Rectal smooth muscle tissue (tissue), 1 donor: ENCODE measurements at regions not wholly inside any gene's neighbourhood (a gene's known extent, or its start where the extent isn't known, plus 50 kb on each side); places are given as distances from the start of the nearest gene placed in this dataset.

Experiments
- H3K27ac ChIP-seq: one replicate; pipeline ENCODE4 v1.7.0; 2013; ENCODE audit warnings: low read depth, low read length, inconsistent platforms
- H3K27me3 ChIP-seq: one replicate; pipeline ENCODE4 v1.7.0; 2013; ENCODE audit warnings: low read length; ENCODE audit not compliant: control insufficient read depth, insufficient read depth
- H3K36me3 ChIP-seq: one replicate; pipeline ENCODE4 v1.7.0; 2013; ENCODE audit warnings: low read length; ENCODE audit not compliant: control insufficient read depth, insufficient read depth
- H3K4me1 ChIP-seq: one replicate; pipeline ENCODE4 v1.7.0; 2013; ENCODE audit warnings: low read length; ENCODE audit not compliant: control insufficient read depth, insufficient read depth
- H3K4me3 ChIP-seq: one replicate; pipeline ENCODE4 v1.7.0; 2013; ENCODE audit warnings: low read length
- H3K9ac ChIP-seq: one replicate; pipeline ENCODE4 v1.7.0; 2013; ENCODE audit warnings: low read length

DNA sequence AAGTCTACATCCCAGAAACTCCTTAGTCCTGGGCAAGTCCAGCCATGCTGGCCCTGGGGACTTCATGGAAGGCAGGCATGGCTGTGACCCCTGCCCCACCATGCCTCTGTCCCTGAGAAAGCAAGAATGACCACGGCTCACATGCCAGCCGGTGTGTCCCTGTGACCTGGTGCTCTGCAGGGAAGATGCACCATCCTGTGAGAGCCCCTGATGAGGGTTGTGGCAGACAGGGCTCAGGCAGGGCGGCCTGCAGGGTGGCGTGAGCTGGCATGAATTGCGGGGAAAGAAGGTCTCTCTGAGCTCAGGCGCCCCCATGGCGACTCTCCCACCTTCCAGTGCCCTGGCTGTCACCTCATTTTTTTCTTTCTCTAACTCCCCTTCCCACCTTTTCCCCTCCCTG is 260.3 kb downstream of the RBFOX3 start:
- Histone ChIP-seq H3K9ac (no peak overlapping the region), H3K4me3 (no peak overlapping the region), H3K36me3 (no peaks in the 10 kb centered on the region), H3K4me1 (no peaks in the 10 kb centered on the region), H3K27ac (no peak overlapping the region), H3K27me3 (no peaks in the 10 kb centered on the region)

DNA sequence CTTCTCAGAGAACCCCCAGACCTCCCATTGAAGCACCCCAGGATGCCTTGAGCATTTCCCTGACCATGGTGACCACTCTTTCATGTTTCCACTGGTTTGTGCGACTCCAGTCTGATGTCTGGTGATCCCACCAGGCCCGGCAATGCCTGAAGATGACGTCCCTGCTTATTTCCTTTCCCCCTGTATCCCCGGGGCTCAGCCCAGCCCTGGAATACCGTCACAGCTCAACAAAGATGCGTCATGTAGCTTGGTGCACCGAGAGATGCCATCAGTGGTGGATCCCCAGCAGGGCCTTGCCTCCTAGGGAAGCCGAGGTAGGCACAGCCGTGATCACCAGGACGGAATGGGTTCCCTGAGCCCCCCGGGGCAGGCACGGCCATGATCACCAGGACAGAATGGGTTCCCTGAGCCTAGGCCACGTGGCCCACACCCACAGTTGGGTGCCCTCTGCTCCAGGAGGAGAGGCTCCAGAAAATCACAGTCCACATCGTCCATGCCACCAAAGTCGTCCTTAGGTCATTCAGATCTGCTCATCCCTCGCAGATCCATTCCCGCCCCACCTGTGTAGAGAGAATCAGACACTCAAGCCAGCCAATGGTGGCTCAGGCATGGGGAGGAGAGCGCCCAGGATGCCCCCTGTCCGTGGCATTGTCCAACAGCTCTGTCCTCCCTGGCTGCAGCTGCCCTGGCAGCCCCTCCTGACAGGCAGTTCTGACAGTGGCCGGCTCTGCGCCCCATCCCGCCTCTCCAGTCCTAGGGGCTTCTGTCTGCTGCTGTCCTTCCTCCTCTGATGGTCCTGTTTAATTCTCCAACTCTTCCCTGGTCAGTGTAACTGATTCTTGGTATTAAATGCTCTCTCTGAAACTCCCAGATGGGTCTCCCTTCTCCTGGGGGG is 261.1 kb downstream of the RBFOX3 start:
- Histone ChIP-seq H3K27ac (no peak overlapping the region), H3K4me3 (no peak overlapping the region), H3K9ac (no peak overlapping the region), H3K4me1 (no peaks in the 10 kb centered on the region), H3K36me3 (no peaks in the 10 kb centered on the region), H3K27me3 (no peaks in the 10 kb centered on the region)

DNA sequence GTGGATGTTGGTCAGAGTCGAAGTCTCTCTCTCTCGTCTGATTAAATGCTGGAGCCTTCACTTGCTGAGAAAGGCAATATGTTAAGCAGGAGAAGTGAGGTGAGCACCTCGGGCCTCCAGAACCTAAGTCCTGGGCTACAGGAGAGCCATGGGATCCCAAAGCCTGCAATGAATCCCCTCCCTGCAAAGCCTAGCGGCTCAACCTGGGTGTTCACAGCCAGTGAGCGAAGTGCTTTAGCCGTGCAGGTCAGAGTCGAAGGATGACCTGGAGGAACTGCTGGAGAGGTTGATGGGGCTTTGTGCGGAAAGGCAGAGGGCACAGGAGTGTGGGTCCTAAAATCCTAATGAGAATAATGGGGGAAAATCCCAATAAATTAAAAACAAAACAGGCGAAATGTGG is 267.8 kb downstream of the ENGASE start:
- no peak overlapping the region for H3K9ac ChIP-seq
- H3K27me3 ChIP-seq, result no peaks in the 10 kb centered on the region
- H3K27ac ChIP-seq, result no peak overlapping the region
- no peak overlapping the region for H3K4me3 ChIP-seq
- H3K4me1 ChIP-seq, result peaks cover 3% of the 10 kb centered on the region
- H3K36me3 ChIP-seq, result no peaks in the 10 kb centered on the region

DNA sequence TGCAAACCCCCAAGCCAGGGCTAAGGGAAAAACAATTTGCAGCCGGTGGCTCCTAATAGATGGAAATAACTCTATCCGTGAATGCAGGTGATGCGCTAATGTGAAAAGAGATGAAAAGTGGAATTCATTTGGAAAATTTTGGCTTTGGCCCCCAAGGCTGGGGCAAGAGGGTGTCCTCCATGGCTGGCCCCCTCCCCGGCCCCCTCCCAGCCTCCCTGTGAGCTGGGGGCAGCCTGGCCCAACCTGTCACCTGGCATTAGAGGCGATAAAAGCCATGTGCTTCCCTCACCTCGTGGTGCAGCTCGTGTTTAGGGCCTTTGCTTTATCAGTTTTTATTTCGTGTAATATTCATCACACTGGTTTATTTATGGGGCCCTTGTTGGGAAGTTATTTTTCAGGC is 267.2 kb downstream of the ENGASE start:
- Histone ChIP-seq H3K4me1 (peaks cover 3% of the 10 kb centered on the region), H3K27ac (no peak overlapping the region), H3K36me3 (no peaks in the 10 kb centered on the region), H3K9ac (no peak overlapping the region), H3K4me3 (no peak overlapping the region), H3K27me3 (no peaks in the 10 kb centered on the region)

DNA sequence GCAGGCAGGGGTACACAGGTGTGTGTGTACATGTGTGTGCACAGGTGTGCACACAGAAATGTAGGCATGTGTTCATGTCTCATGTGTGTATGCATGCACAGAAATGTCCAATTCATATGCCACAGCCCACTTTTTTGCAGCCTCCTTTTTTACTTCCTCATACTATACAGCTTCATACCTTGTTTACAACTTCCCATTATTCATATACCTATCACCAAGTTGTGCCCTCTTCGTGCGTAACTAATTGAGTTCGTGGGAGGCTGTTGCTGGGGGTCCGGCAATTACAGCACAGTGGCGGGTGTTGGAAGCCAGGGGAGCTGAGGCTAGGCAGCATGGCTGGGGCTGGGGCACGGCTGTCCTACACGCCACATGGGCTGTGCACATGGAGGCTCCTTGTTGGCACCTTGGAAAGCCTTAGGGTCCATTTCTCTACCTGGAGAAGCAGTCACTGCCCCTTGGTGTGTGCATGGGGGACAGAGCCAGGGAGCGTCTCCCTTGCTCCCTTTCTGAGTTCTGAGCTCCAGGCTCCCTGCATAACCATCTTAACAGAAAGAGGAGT is 266.7 kb downstream of the ENGASE start:
- no peaks in the 10 kb centered on the region for H3K36me3 ChIP-seq
- no peak overlapping the region for H3K9ac ChIP-seq
- H3K27me3 ChIP-seq, result no peaks in the 10 kb centered on the region
- no peak overlapping the region for H3K4me3 ChIP-seq
- peaks cover 3% of the 10 kb centered on the region for H3K4me1 ChIP-seq
- H3K27ac ChIP-seq, result no peak overlapping the region

DNA sequence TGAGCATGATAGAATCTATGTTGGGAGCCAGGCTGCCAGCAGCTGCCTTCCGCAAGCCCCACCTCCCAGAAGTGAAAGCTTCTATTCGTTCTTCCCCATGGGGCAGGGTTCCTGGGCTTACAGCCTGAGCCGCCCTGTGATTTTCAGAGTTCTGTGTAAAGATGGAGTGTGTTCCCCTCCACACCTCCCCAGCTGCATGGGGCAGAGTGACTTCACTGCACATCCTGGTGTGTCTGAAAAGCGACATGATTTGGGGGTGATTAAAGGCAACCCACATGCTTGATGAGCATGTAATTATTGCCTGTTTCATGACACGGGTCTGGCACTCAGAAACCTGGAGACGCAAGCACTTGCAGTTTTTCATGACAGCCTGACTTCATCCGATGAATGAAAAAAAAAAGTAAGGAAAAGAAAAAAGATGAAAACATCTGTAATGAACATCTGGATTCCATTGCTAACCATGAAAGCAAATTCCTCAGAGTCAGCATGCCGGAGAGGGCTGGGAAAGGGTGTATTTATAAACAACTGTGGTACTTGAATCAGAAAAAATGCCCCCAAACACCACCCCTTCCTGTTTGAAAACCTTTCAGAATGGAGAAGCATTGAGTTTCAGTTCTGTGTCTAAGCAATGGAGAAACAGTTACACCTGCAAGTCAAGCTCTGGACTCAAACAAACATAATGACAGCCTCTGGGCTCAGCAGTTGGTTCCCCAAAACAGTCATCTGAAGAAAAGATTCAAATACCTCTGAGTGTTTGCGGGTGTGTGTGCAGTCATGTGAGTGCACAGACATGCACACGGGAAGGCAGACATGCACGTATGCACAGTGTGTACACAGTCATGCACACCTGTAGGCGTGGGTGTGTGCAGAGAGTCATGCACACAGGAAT is 266.0 kb downstream of the ENGASE start:
- H3K27me3 ChIP-seq, result no peaks in the 10 kb centered on the region
- H3K27ac ChIP-seq, result no peak overlapping the region
- H3K9ac ChIP-seq, result no peak overlapping the region
- H3K4me3 ChIP-seq, result no peak overlapping the region
- H3K4me1 ChIP-seq, result peaks cover 3% of the 10 kb centered on the region
- no peaks in the 10 kb centered on the region for H3K36me3 ChIP-seq

DNA sequence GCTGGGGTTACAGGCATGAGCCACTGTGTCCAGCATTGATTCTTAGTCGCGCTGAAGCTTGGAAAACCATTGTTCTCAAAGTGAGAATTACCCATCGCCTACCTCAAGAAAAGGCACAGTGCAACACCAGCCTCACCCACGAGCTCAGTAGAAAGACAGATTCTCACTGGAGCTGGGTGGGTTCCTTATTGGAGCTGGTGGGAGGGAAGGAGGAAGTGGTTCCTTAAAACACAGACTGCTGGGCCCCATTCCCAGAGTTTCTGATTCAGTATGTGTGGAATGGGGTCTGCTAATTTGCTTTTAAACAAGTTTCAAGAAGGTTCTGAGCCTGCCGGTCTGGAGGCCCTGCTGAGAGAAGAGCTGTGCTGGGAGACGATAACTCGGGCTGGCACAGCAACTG is 264.7 kb downstream of the ENGASE start:
- Histone ChIP-seq H3K4me3 (no peak overlapping the region), H3K36me3 (no peaks in the 10 kb centered on the region), H3K9ac (no peak overlapping the region), H3K4me1 (peaks cover 3% of the 10 kb centered on the region), H3K27ac (no peak overlapping the region), H3K27me3 (no peaks in the 10 kb centered on the region)

DNA sequence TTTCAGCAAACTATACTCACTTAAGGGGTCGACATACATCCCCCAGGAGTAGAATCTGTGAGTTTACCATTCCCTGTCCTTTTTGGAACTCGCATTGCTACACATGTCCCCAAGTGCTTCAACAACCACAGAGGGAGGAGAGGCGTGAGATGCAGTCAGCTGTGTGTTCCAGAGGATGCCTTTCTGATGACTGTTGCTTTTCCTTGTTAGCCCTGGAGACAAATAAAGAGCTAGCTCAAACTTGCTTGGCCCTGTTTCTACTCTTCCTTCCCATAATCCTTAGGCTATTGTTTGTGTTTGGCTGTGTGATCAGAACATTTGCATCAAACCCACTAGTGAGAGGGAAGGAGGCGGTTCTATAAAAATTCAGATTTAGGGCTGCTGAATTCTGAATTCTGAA is 264.0 kb downstream of the ENGASE start:
- H3K27me3 ChIP-seq, result no peaks in the 10 kb centered on the region
- H3K4me1 ChIP-seq, result peaks cover 3% of the 10 kb centered on the region
- no peaks in the 10 kb centered on the region for H3K36me3 ChIP-seq
- H3K4me3 ChIP-seq, result no peak overlapping the region
- H3K9ac ChIP-seq, result no peak overlapping the region
- H3K27ac ChIP-seq, result no peak overlapping the region

DNA sequence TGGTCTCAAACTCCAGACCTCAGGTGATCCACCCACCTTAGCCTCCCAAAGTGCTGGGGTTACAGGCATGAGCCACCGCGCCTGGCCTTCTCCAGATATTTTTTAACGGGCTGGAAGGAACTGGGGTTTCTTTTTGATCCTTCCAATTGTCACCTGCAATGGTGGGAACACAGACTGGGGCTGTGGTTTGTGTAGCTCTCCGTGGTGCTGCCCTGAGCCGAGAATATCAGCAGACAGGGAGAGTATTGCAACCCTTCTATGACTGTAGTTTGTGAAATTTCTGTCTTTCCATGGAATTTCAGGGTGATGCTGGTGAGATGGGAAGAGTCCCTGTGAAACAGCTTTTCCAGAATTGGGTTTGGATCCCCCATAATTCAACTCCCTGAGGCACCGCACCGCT is 263.5 kb downstream of the ENGASE start:
- peaks cover 3% of the 10 kb centered on the region for H3K4me1 ChIP-seq

DNA sequence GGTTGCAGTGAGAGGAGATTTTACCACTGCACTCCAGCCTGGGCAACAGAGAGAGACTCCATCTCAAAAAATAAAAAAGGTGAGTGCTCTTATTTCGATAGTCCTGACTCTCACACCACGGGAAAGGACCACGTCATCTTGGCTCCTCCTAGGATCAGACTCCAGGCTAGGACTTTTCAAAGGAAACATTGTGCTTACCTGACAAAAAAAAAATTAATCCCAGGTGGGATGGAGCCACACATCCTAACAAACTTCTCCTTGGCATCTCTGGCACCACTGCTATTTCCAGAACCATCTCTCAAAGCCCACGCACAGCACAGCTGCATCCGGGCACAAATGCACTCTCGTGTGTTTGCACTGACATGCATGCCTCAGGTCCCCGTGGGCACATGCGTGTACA is 262.4 kb downstream of the ENGASE start:
- H3K4me1 ChIP-seq, result peaks cover 3% of the 10 kb centered on the region
- no peaks in the 10 kb centered on the region for H3K36me3 ChIP-seq
- no peaks in the 10 kb centered on the region for H3K27me3 ChIP-seq
- H3K9ac ChIP-seq, result no peak overlapping the region
- no peak overlapping the region for H3K4me3 ChIP-seq
- no peak overlapping the region for H3K27ac ChIP-seq

More for the DNA sequence above, 263.5 kb downstream of the ENGASE start:
- Histone ChIP-seq H3K4me3 (no peak overlapping the region), H3K9ac (no peak overlapping the region), H3K36me3 (no peaks in the 10 kb centered on the region), H3K27ac (no peak overlapping the region), H3K27me3 (no peaks in the 10 kb centered on the region)

DNA sequence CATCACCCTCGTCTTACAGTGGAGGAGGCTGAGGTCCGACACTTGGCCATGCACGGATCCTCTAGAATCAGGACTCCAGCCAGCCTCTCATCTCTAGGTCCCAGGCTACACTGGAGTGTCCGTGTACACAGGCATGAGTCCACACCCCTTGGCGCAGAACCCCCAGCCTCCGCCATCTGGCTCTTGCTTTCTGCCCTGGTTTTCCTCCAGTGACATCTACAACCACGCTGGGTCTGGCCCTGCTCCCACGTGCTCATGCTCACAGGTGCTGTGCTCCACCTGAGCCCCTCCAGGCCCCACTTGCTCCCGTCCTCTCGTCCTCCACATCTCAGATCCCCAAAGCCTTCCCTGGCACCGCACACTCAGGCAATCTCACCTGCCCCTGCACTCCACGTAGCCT is 260.8 kb downstream of the ENGASE start:
- Histone ChIP-seq H3K36me3 (no peaks in the 10 kb centered on the region), H3K27me3 (no peaks in the 10 kb centered on the region)

DNA sequence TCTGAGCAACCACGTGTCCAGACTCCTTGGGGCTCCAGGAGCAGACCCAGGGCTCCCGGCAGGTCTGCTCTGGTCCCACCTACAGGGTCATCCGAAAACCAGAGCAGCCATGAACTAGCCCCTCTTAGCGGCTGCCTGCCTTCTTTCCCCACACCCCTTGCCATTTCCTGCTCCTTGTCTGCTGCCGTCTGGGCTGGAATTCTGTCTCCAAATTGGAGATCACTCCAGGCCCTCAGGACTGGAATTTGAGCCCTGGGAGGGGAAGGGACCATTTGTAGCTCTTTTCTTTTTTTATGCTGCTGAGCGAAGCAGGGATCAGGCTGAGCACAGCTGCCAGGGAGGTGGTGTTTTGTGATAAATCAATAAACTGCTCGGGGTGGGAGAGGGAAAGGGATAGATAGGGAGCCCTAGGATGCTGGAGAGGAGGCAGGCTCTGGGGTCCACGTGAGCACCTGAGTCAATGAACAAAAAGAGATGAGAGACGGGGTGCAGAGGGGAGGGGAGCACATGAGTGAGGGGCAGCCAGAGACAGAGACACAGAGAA is 257.5 kb downstream of the ENGASE start:
- no peak overlapping the region for H3K27ac ChIP-seq
- no peaks in the 10 kb centered on the region for H3K27me3 ChIP-seq
- no peak overlapping the region for H3K4me3 ChIP-seq
- H3K4me1 ChIP-seq, result no peaks in the 10 kb centered on the region
- no peaks in the 10 kb centered on the region for H3K36me3 ChIP-seq
- no peak overlapping the region for H3K9ac ChIP-seq

More for the DNA sequence above, 260.8 kb downstream of the ENGASE start:
- Histone ChIP-seq H3K4me1 (peaks cover 2% of the 10 kb centered on the region), H3K4me3 (no peak overlapping the region), H3K9ac (no peak overlapping the region), H3K27ac (no peak overlapping the region)
